Fibroblast of the conjunctiva (primary cell): ENCODE measurements at regions not wholly inside any gene's neighbourhood (a gene's known extent, or its start where the extent isn't known, plus 50 kb on each side); places are given as distances from the start of the nearest gene placed in this dataset.

ENCODE experiments used
- DNase-seq: peaks from one replicate; pipeline ENCODE4 v3.0.0-alpha.2; 2010; ENCODE audit warnings: low read depth

- DNase-seq, result no peak
Observed at GRCh38 chr10:121101561-121101960, 250.4 kb downstream of the WDR11 start.

- no peak for DNase-seq
Observed at GRCh38 chr10:121102706-121103105, 251.5 kb downstream of the WDR11 start.

GRCh38 chr10:121104476-121105111 is 253.4 kb downstream of the WDR11 start:
- DNase-seq, result no peak

DNA sequence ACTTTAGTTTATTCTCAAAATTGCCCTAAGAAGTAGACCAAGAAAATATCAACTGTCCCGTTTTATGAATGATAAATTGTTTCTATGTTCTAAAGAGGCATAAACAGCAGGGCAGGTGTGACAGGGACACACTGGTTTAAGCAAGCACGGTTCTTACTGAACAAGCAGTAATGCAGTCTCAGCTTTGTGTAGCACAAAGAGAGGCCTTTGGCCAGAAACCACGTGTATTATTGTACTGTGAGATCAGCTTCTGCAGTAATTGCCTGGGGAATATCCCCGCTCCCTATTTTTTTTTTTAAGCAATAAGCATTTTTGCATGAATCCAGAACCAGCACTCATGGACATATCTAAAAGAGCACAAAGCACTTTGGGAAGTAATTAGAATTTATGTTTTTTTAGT is 255.4 kb downstream of the WDR11 start:
- DNase-seq, result no peak

GRCh38 chr10:121108051-121108450 is 256.9 kb downstream of the WDR11 start:
- DNase-seq, result no peak

DNA sequence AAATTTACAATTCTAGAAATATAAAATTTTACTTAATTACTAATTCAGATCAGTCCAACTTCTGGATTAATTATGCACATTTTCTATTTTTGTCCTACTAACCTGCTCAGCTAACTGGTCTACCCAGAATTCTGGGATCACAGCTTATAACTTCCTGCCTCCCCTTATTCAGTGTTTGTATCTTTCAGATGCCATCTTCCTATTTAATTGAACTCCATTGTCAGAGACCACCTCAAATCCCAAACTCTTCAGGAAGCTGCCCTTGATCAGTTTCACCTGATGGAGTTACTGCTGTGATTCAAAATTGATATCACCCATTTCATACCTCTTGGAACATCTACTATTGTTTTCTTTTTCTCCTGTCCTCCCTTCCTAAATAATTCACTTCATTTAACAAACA is 259.2 kb downstream of the WDR11 start:
- no peak for DNase-seq

GRCh38 chr10:121112136-121112535 is 261.0 kb downstream of the WDR11 start:
- DNase-seq, result no peak

DNA sequence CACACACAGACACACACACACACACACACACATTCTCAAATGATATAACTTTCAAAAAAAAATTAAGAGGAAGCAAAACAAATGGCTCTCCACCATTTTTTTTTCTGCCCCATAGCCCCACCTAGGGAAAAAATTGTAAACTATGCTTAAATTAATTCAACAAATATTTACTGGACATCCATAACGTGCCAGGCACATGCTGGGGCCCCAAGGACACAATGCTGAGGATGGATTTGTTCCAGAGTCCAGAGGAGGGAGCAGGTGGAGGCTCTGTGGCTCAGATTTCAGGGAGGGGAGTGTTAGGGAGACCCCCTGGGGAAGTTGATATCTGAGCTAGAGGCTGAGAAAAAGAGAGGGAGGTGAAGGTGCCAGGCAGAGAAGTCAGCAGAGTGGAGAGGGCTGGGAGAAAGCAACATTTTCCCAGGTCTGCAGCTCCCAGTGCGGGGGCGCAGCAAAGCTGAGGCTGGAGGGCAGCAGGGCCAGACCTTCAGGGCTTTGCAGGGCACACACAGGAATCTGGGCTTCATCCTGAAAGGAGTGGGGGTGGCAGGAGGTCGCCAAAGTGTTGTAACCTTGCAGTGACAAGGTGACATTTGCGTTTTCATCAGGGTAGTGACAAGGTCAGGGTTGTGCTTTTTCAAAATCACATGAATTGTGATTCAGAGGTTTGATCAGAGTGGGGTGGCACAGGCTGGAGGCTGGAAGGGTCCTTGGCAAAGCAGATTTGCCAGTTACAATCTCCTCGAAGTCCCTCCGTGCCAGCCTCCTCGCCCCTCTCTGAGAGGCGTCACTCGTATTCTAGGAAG is 261.6 kb downstream of the WDR11 start:
- DNase-seq, result no peak

DNA sequence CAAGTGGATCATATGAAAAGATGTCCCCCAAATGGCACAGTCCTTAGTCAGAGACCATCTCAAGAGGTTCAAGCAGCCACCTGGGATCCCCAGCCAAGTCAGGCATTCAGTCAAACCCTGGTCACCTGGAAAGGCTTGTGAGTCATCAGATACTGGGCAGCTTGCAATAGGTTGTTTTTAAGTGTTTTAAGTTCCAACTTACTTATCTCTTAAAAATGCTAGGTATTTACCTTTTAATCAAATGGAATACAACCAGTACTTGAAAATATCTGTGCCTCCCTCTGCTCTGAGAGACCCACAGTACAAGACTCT is 262.2 kb downstream of the WDR11 start:
- DNase-seq, result no peak

DNA sequence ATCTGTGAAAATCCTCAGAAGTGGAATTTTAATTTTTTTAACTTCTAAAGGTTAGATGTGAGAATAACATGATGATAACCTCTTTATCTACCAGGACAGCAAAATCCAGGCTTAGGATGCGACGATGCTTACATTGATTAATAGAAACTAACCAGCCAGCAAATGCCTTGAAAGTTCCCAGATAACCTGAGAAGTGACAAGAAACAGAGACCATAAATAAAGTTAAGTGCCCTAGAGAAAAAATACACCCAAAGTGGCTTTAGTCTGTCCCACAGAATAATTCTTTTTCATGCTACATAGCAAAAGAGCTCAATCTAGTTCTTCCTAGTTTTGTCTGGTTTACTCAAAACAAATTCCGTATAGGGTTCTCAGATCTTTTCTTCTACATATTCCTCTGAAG is 262.7 kb downstream of the WDR11 start:
- no peak for DNase-seq

- DNase-seq, result no peak
Observed at GRCh38 chr10:121115154-121115553, 264.0 kb downstream of the WDR11 start.

DNA sequence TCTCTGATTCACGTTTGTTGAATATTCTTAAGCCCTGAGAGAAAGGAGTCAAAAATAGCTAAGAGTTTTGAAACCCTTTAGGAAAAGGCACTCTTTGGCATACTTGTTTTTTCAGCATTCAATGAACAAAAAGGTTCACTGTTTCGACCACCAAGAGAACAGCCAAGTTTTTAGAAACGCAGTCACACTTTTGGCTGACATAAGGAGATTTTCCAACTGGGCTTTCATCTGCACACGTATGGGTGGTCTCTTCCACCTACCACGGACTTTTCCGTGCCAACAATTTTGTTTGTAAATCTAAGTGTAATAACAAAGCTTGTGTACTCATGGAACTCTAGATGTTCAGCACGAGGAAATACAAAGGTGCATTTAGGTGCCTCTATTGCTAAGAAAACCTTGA is 270.3 kb downstream of the WDR11 start:
- no peak for DNase-seq

DNA sequence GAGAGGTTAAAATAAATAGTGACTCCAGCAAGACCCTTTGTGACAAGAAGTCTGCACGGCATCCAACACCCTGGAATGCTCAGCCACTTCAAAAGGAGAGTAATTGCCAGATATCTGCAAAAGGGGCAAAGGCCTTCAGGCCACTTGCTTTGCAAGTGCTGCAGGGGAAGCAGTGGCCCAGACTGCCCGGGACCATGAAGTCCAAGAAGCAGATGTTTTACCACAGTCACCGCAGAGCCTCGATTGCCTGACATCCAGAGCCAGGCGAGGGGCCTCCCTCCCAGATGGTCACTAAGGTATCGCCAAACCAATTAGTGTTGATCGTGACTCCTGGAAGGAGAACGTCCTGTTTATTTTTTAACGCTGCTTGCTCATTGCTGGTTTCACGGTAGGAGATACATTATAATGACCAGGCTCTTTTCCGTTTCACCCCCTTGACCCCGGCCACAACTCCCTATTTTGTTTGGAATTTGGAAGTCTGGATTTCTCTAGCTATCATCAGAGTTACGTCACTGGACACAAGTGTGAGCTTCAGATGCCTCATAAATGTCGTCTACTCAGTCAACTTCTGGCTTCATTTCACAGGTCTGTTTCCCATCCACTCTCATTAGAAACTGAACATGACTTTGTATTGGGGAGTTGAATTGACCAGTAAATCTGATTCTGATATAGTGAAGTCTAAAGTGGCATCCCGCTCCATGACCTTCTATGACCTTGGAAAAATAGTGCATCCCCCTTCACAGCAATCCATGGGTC is 276.2 kb downstream of the WDR11 start:
- no peak for DNase-seq

DNA sequence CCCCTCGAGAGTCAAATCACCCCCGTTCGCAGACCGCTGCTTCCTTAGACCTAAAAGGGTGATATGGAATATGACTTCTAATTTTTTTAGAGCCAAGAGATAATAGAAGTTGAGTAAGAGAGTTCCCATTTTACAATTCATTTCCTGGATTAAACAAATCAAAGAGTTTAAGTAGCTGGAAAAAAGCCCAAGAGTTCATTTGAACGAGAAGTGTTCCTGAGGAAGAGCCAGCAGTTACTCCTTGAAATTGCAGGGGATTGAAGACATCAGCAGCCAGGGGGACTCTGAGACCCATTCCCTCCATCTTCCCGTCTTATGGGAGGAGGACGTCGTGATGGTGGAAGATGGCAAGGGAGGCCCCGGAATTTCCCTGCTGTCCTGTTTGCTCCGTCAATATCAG is 277.0 kb downstream of the WDR11 start:
- no peak for DNase-seq

- DNase-seq, result no peak
Observed at GRCh38 chr10:121129266-121129665, 278.1 kb downstream of the WDR11 start.

DNA sequence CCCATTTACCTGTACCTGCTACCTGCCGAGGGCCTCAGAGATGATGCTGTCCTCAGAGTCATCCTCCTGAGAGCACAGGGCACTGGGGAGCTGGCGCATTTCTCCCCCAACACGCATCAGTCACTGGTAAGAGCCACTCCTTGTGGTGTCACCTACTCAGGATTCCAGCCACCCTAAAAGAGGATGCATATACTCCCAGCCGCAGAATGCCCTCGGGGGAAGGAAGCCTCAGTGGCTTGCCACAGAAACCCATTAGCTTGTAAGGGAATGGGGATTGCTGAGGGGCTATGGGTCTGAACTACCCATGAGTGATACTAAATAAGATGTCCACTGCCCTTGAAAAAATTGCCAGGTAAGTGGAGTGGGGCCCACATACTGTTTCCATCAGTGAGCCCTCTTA is 279.2 kb downstream of the WDR11 start:
- DNase-seq, result no peak

DNA sequence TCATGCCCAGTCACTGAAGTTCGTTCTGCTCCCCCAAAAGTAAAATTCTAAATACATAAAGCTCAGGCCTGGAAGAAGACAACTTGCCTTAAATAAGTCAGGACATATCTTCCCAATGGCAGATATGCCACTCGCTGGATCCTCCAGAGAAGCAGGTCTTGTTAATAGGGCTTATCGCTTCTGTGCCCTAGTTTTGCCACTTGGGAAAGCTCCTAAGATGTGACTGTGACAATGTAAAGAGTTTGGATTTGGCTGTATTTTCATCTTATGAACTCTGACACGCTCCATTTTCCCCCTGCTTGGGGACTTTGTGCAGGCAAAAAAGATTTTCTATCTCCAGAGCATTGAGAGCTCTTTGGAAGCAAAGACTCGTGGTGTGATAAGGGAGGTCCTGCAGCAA is 279.9 kb downstream of the WDR11 start:
- DNase-seq, result no peak

DNA sequence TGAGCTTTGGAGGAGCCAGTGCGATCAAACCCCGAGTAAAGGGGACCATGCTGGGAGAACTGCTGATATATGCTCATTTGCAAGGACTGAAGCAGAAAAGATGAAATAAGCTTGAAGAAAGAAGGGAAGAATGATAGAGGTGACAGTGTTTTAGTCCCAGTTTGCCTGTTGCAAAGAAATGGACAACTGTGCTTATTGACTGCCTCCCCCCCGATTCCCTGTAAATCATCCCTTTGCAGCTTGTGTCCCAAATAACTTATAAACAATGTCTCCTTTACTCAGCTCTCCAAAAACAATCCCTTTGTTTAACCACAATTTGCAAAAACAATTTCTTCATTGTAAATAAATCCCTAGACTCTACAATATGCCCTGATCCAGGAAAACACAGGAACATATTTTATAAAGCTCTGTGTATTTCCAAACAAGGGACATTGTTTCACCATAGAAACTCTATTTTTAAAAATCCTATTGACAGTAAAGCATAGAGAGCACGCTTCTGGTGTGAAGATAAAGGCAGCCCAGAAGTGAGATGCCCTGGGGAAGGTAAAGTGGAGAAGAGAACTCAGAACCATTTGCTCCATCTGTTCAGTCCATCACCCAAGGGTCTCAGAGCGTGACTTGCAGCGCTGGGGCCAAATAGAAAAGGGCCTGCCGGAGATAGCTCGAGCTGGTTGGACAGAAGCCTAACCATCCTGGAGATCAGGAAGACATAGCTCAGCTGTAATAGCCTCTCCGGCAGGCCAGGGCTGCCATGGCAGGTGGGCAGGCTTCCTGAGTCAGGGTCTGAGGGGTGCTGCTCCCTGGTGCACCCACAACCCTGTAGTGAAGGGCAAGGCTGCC is 280.5 kb downstream of the WDR11 start:
- DNase-seq, result no peak

GRCh38 chr10:121132273-121132672 is 281.1 kb downstream of the WDR11 start:
- DNase-seq, result no peak

GRCh38 chr10:121133901-121134300 is 282.7 kb downstream of the WDR11 start:
- DNase-seq, result no peak

DNA sequence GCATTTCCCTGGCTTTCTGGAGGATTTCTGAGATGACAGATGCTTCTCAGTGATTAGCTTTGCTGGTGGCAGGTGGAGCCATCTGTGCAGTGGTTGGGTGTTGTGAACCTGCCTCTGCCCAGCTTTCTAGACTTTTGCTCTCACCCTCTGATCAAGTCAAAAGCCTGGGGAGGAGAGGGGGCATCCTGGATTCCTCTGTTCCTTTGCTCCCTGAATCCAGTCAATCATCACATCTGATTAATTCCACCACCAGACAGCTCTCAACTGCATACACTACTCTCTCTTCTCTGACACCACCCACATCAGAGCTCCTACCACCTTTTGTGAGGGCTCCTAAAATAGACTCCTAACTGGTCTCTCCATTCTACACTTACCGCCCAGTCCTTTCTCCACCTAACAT is 283.5 kb downstream of the WDR11 start:
- no peak for DNase-seq

DNA sequence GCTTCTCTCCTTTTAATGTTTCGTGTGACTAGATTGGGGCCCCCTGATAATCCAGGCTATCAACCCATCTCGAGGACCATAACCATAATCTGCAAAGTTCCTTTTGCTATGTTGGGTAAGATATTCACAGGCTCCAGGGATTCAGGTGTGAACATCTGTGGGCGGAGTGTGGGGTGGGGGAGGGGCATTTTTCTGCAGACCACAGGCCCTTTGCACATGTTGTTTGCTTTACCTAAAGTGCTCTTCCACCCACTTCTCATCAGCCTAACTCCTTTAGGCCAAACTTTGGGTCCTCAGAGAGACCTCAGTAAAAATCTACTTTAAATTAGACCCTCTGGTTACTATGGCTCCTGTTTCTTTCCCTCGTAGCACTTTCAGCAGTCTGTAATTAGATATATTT is 284.4 kb downstream of the WDR11 start:
- no peak for DNase-seq
